ENCODE measurements at regions not wholly inside any gene's neighbourhood (a gene's known extent, or its start where the extent isn't known, plus 50 kb on each side); places are given as distances from the start of the nearest gene placed in this dataset.
"Not testable (repeated sequence)": the region's sequence is repeated elsewhere in the genome, so short reads cannot be mapped to it uniquely, and the experiment has no call there.

GRCh38 chr1:224548676-224549075 lies 67.4 kb upstream of the CNIH3 start:
- Histone ChIP-seq H3K4me3 (replicated peaks in 1 of 2; ENCODE audit: low read depth in 1 of 2, low read length in 2 of 2) (no peak overlapping the region), H3K9me3 (ENCODE audit: control insufficient read depth in 1 of 2, insufficient read depth in 1 of 2, low read depth in 1 of 2, low read length in 2 of 2) (no peaks in the 10 kb centered on the region), H3K27ac (ENCODE audit: low read depth, low read length) (no peak overlapping the region), H3K9ac (ENCODE audit: low read length) (no peak overlapping the region), H2AFZ (ENCODE audit: low read depth, low read length, poor library complexity, severe bottlenecking) (no peak overlapping the region), H3K4me1 (ENCODE audit: control insufficient read depth in 1 of 2, insufficient read depth in 2 of 2, low read length in 2 of 2) (peaks cover 2 to 9% of the 10 kb centered on the region in 2 experiments), H4K20me1 (ENCODE audit: insufficient read depth) (no peaks in the 10 kb centered on the region), H3K79me2 (ENCODE audit: insufficient read depth, low read length) (no peaks in the 10 kb centered on the region), H3K4me2 (ENCODE audit: low read length) (no peak overlapping the region), H3K9me2 (ENCODE audit: insufficient read depth) (no peaks in the 10 kb centered on the region), H3K27me3 (ENCODE audit: insufficient read depth, low read length) (no peaks in the 10 kb centered on the region), H3K36me3 (ENCODE audit: control insufficient read depth in 1 of 2, insufficient read depth in 2 of 2, low read length in 2 of 2) (no peaks in the 10 kb centered on the region)
- ChIA-PET POLR2A (no interaction called here), RAD21 (ENCODE audit: low non-redundant PET in 1 of 2, low total read pairs in 2 of 2, uncharacterized antibody in 2 of 2, unreplicated experiment in 2 of 2) (no interaction called here), CTCF (no interaction called here)
- DNase-seq (ENCODE audit: low read depth, low spot score) (no peak), ATAC-seq (no peak)
- BruUV-seq (replicated peaks), result no TSS peak
- intact Hi-C loops (cut with micrococcal nuclease), result no loop called here
- no peak for TF ChIP-seq CBX3 (IDR thresholded peaks at IDR 0.05; ENCODE audit: low read depth)
- TF ChIP-seq REST (IDR thresholded peaks at IDR 0.05; ENCODE audit: low read depth), result no peak

- H3K9me2 ChIP-seq (ENCODE audit: insufficient read depth); H3K4me1 ChIP-seq (ENCODE audit: control insufficient read depth in 1 of 2, insufficient read depth in 2 of 2, low read length in 2 of 2); H3K27me3 ChIP-seq (ENCODE audit: insufficient read depth, low read length); H2AFZ ChIP-seq (ENCODE audit: low read depth, low read length, poor library complexity, severe bottlenecking); H3K9ac ChIP-seq (ENCODE audit: low read length); DNase-seq (ENCODE audit: low read depth, low spot score); H3K27ac ChIP-seq (ENCODE audit: low read depth, low read length); POLR2A ChIA-PET; intact Hi-C loops (cut with micrococcal nuclease); RAD21 ChIA-PET (ENCODE audit: low non-redundant PET in 1 of 2, low total read pairs in 2 of 2, uncharacterized antibody in 2 of 2, unreplicated experiment in 2 of 2); H3K36me3 ChIP-seq (ENCODE audit: control insufficient read depth in 1 of 2, insufficient read depth in 2 of 2, low read length in 2 of 2); BruUV-seq (replicated peaks); ATAC-seq; H3K79me2 ChIP-seq (ENCODE audit: insufficient read depth, low read length); H4K20me1 ChIP-seq (ENCODE audit: insufficient read depth); CTCF ChIA-PET; H3K9me3 ChIP-seq (ENCODE audit: control insufficient read depth in 1 of 2, insufficient read depth in 1 of 2, low read depth in 1 of 2, low read length in 2 of 2); H3K4me3 ChIP-seq (replicated peaks in 1 of 2; ENCODE audit: low read depth in 1 of 2, low read length in 2 of 2); H3K4me2 ChIP-seq (ENCODE audit: low read length): not testable (repeated sequence)
These were observed 64.9 kb upstream of the CNIH3 start for GRCh38 chr1:224551189-224551588.
